OCI-M2 (cell line): ENCODE measurements at regions not wholly inside any gene's neighbourhood (a gene's known extent, or its start where the extent isn't known, plus 50 kb on each side); places are given as distances from the start of the nearest gene placed in this dataset.

Experiments used
- DNase-seq: peaks from one replicate; lab custom pipeline; 2025; ENCODE audit not compliant: unreplicated experiment; lab: John Stamatoyannopoulos, UW

GRCh38 chr6:71512256-71512655 lies 223.6 kb downstream of the OGFRL1 start:
- no peak for DNase-seq

- DNase-seq, result no peak
Observed at GRCh38 chr6:71513036-71513435, 224.4 kb downstream of the OGFRL1 start.

GRCh38 chr6:71523548-71523947 lies 234.9 kb downstream of the OGFRL1 start:
- no peak for DNase-seq

GRCh38 chr6:71524201-71524600 lies 235.6 kb downstream of the OGFRL1 start:
- DNase-seq, result no peak

- DNase-seq, result no peak
Observed at GRCh38 chr6:71527886-71528285, 239.3 kb downstream of the OGFRL1 start.

GRCh38 chr6:71529026-71529425 lies 240.4 kb downstream of the OGFRL1 start:
- DNase-seq, result no peak

- no peak for DNase-seq
Observed at GRCh38 chr6:71529769-71530168, 241.2 kb downstream of the OGFRL1 start.

GRCh38 chr6:71531006-71531405 lies 242.4 kb downstream of the OGFRL1 start:
- no peak for DNase-seq

- no peak for DNase-seq
Observed at GRCh38 chr6:71531841-71532240, 243.2 kb downstream of the OGFRL1 start.

GRCh38 chr6:71533939-71534379 lies 245.3 kb downstream of the OGFRL1 start:
- no peak for DNase-seq

GRCh38 chr6:71534921-71535320 lies 246.3 kb downstream of the OGFRL1 start:
- no peak for DNase-seq

- DNase-seq, result no peak
Observed at GRCh38 chr6:71537717-71538116, 249.1 kb downstream of the OGFRL1 start.

- no peak for DNase-seq
Observed at GRCh38 chr6:71544028-71544427, 255.4 kb downstream of the OGFRL1 start.

GRCh38 chr6:71544906-71545305 lies 256.3 kb downstream of the OGFRL1 start:
- no peak for DNase-seq

- no peak for DNase-seq
Observed at GRCh38 chr6:71545905-71546304, 257.3 kb downstream of the OGFRL1 start.

- DNase-seq, result no peak
Observed at GRCh38 chr6:71551798-71552197, 263.2 kb downstream of the OGFRL1 start.

GRCh38 chr6:71556141-71556540 lies 267.5 kb downstream of the OGFRL1 start:
- DNase-seq, result no peak

- DNase-seq, result no peak
Observed at GRCh38 chr6:71558974-71559373, 270.4 kb downstream of the OGFRL1 start.

- DNase-seq, result no peak
Observed at GRCh38 chr6:71567562-71567961, 279.0 kb downstream of the OGFRL1 start.

GRCh38 chr6:71577766-71578165 lies 289.2 kb downstream of the OGFRL1 start:
- no peak for DNase-seq

GRCh38 chr6:71579902-71580301 lies 291.3 kb downstream of the OGFRL1 start:
- DNase-seq, result no peak

- DNase-seq, result no peak
Observed at GRCh38 chr6:71582820-71583219, 294.2 kb downstream of the OGFRL1 start.

- no peak for DNase-seq
Observed at GRCh38 chr6:71584712-71585436, 296.3 kb downstream of the OGFRL1 start.
